K562 (cell line): ENCODE measurements at regions not wholly inside any gene's neighbourhood (a gene's known extent, or its start where the extent isn't known, plus 50 kb on each side); places are given as distances from the start of the nearest gene placed in this dataset.

Experiments
- ATAC-seq: fragments of 200-7000 bp; cut with Tn5 transposase; 3 replicates; pipeline ENCODE4 v1.9.1; 2020; ENCODE audit warnings: moderate library complexity
- BruUV-seq: library from RNA; stranded (reverse); fragments of 400-500 nt; replicated peaks from 2 replicates; lab custom pipeline; 2021; lab: Mats Ljungman, UMichigan
- CTCF ChIA-PET: fragments of 300-600 bp; formaldehyde crosslinking; extraction: SDS; loops from one replicate; lab custom pipeline; 2021; ENCODE audit warnings: low intra/inter-chr PET ratio; lab: Yijun Ruan, JAX
- POLR2A ChIA-PET: fragments of 300-600, 350-650 bp; sonication (Branson Sonifier 250); formaldehyde crosslinking; extraction: SDS; loops from one replicate; lab custom pipeline; 2021; ENCODE audit warnings: antibody characterized with exemption, inconsistent platforms; lab: Yijun Ruan, JAX
- DNase-seq, 4 experiments: peaks; one replicate each; pipeline versions ENCODE4 v3.0.0 to v3.0.0-alpha.2; 2011 to 2018; ENCODE audit warnings: low spot score in 3 of 4, mixed read lengths in 3 of 4; ENCODE audit errors: extremely low read depth in 1 of 4
- FAIRE-seq: peaks from 2 replicates; lab custom pipeline; 2011; peaks lifted over from hg19 to GRCh38; lab: Jason Lieb, UNC
- H2AFZ ChIP-seq: 2 replicates; pipeline ENCODE4 v1.6.0; 2011; ENCODE audit warnings: low read depth, low read length, control low read depth, inconsistent platforms
- H3K27ac ChIP-seq: fragments of 200-600 bp; 3 replicates; pipeline ENCODE4 v1.8.0; 2011; ENCODE audit warnings: low read depth, mild to moderate bottlenecking, control low read depth, inconsistent platforms, low read length, moderate library complexity, mixed read lengths; ENCODE audit errors: extremely low read depth
- H3K27me3 ChIP-seq, 2 experiments: fragments of 300-600 bp in 1 of 2; 2 replicates in 1 of 2; 3 replicates in 1 of 2; pipeline versions ENCODE4 v1.6.0 to v1.8.0; 2011; ENCODE audit warnings: inconsistent platforms in 2 of 2, low read length in 2 of 2, mild to moderate bottlenecking in 1 of 2, mixed read lengths in 1 of 2, moderate library complexity in 1 of 2; ENCODE audit not compliant: control insufficient read depth in 2 of 2, insufficient read depth in 2 of 2
- H3K36me3 ChIP-seq: fragments of 300-600 bp; 3 replicates; pipeline ENCODE4 v1.8.0; 2011; ENCODE audit warnings: mild to moderate bottlenecking, low read length, inconsistent platforms; ENCODE audit not compliant: control insufficient read depth, insufficient read depth
- H3K4me1 ChIP-seq, 2 experiments: fragments of 200-600 bp in 1 of 2; replicated peaks in 1 of 2; 2 replicates in 1 of 2; 3 replicates in 1 of 2; pipeline versions ENCODE4 v1.5.1 to v1.8.0; 2011; ENCODE audit warnings: inconsistent platforms in 2 of 2, low read length in 2 of 2, mild to moderate bottlenecking in 1 of 2, mixed read lengths in 1 of 2, moderate library complexity in 1 of 2; ENCODE audit not compliant: control insufficient read depth in 2 of 2, insufficient read depth in 2 of 2
- H3K4me2 ChIP-seq: 2 replicates; pipeline ENCODE4 v1.6.1; 2011; ENCODE audit warnings: low read length, control low read depth, inconsistent platforms, mixed read lengths; ENCODE audit not compliant: insufficient read depth
- H3K4me3 ChIP-seq: fragments of 200-600 bp; sonication (generic), shearing (Covaris generic); 2 replicates; pipeline ENCODE4 v1.5.1; 2016; ENCODE audit warnings: control low read depth, inconsistent platforms
- H3K79me2 ChIP-seq: fragments of 200-600 bp; 3 replicates; pipeline ENCODE4 v1.8.0; 2011; ENCODE audit warnings: low read length, inconsistent platforms; ENCODE audit not compliant: control insufficient read depth, insufficient read depth
- H3K9ac ChIP-seq, 2 experiments: 2 replicates each; pipeline versions ENCODE4 v1.6.0 to v1.6.1; 2011; ENCODE audit warnings: low read depth in 2 of 2, low read length in 2 of 2, control low read depth in 1 of 2, inconsistent platforms in 1 of 2, mild to moderate bottlenecking in 1 of 2, mixed read lengths in 1 of 2; ENCODE audit not compliant: insufficient read depth in 1 of 2
- H3K9me1 ChIP-seq: one replicate; pipeline ENCODE4 v1.6.0; 2011; ENCODE audit warnings: inconsistent platforms, mild to moderate bottlenecking, low read length, moderate library complexity; ENCODE audit not compliant: control insufficient read depth, insufficient read depth
- H3K9me3 ChIP-seq: replicated peaks from 2 replicates; pipeline ENCODE4 v1.5.1; 2011; ENCODE audit warnings: low read depth, low read length, inconsistent platforms; ENCODE audit not compliant: control insufficient read depth, insufficient read depth
- H4K20me1 ChIP-seq: replicated peaks from 2 replicates; pipeline ENCODE4 v1.6.1; 2011; ENCODE audit warnings: low read length, inconsistent platforms, mixed read lengths; ENCODE audit not compliant: control insufficient read depth, insufficient read depth
- CEBPG ChIP-seq, 3 experiments: fragments of 200-800 bp in 1 of 3; sonication (Bioruptor generic) in 1 of 3; sonication (generic) in 1 of 3; formaldehyde crosslinking in 1 of 3; IDR thresholded peaks in 2 of 3; conservative IDR thresholded peaks in 1 of 3; 2 replicates each; pipeline versions ENCODE4 v1.6.1 to v1.8.0; 2016 to 2022; ENCODE audit warnings: missing compliant biosample characterization in 2 of 3, missing genetic modification characterization in 2 of 3, mild to moderate bottlenecking in 1 of 3, missing genetic modification reagents in 1 of 3
- CTCFL ChIP-seq: IDR thresholded peaks from 2 replicates; pipeline ENCODE4 v1.6.1; 2011; ENCODE audit warnings: borderline replicate concordance, low read depth, mild to moderate bottlenecking, moderate library complexity, low read length; ENCODE audit not compliant: insufficient read depth, poor library complexity, severe bottlenecking
- ELK3 ChIP-seq: fragments of 450-650 bp; formaldehyde crosslinking; IDR thresholded peaks from 2 replicates; pipeline ENCODE4 v1.4.0; 2020; ENCODE audit warnings: mild to moderate bottlenecking
- ETS2 ChIP-seq: IDR thresholded peaks from 2 replicates; pipeline ENCODE4 v1.6.1; 2016; ENCODE audit warnings: borderline replicate concordance, missing genetic modification characterization, mild to moderate bottlenecking, moderate library complexity, missing compliant biosample characterization; ENCODE audit not compliant: poor library complexity, severe bottlenecking
- GTF2B ChIP-seq: IDR thresholded peaks from 2 replicates; pipeline ENCODE4 v1.6.1; 2011; ENCODE audit not compliant: insufficient read length; ENCODE audit errors: extremely low read depth
- NCOA2 ChIP-seq, 2 experiments: fragments of 450-650 bp; IDR thresholded peaks; 2 replicates each; pipeline ENCODE4 v1.6.1; 2018; ENCODE audit warnings: mild to moderate bottlenecking in 2 of 2, moderate library complexity in 1 of 2; ENCODE audit not compliant: partially characterized antibody in 2 of 2
- NFXL1 ChIP-seq: fragments of 450-650 bp; formaldehyde crosslinking; IDR thresholded peaks from 2 replicates; pipeline ENCODE4 v1.4.0; 2021; ENCODE audit warnings: mild to moderate bottlenecking
- OTX1 ChIP-seq: fragments of 450-650 bp; formaldehyde crosslinking; IDR thresholded peaks from 2 replicates; pipeline ENCODE4 v1.4.0; 2022; ENCODE audit warnings: mild to moderate bottlenecking
- PCBP1 ChIP-seq: fragments of 200-400 bp; formaldehyde crosslinking; IDR thresholded peaks from 2 replicates; pipeline ENCODE4 v1.6.1; 2018; ENCODE audit warnings: mild to moderate bottlenecking, low read depth, low read length; ENCODE audit not compliant: poor library complexity, severe bottlenecking
- PRMT5 ChIP-seq: sonication (generic); formaldehyde crosslinking; IDR thresholded peaks from 2 replicates; pipeline ENCODE4 v1.5.0; 2020; ENCODE audit warnings: missing genetic modification reagents
- SAFB2 ChIP-seq: fragments of 200-400 bp; formaldehyde crosslinking; IDR thresholded peaks from 2 replicates; pipeline ENCODE4 v1.6.1; 2018; ENCODE audit warnings: borderline replicate concordance, low read length, low read depth, moderate library complexity; ENCODE audit not compliant: severe bottlenecking
- SRSF7 ChIP-seq: fragments of 200-400 bp; formaldehyde crosslinking; optimal IDR thresholded peaks from 2 replicates; pipeline ENCODE3; 2017; ENCODE audit warnings: mild to moderate bottlenecking, low read depth, low read length
- TBP ChIP-seq: optimal IDR thresholded peaks from 2 replicates; pipeline ENCODE3; 2011; ENCODE audit warnings: low read depth, low read length, improper control_type of control experiment
- TCF7 ChIP-seq: sonication (generic); IDR thresholded peaks from 2 replicates; pipeline ENCODE4 v1.6.1; 2016; ENCODE audit warnings: antibody characterized with exemption, borderline replicate concordance
- ZNF263 ChIP-seq: sonication (generic); formaldehyde crosslinking; IDR thresholded peaks from 2 replicates; pipeline ENCODE4 v1.8.0; 2022; ENCODE audit warnings: mild to moderate bottlenecking, missing genetic modification reagents, borderline replicate concordance
- ZNF41 ChIP-seq: fragments of 250-450 bp; sonication (Bioruptor Pico); conservative IDR thresholded peaks from 2 replicates; pipeline ENCODE4 v1.4.0; 2020; ENCODE audit warnings: mild to moderate bottlenecking
- ZNF445 ChIP-seq: fragments of 250-450 bp; sonication (Bioruptor Pico); IDR thresholded peaks from 2 replicates; pipeline ENCODE4 v1.4.0; 2020; ENCODE audit warnings: low read depth, mild to moderate bottlenecking, moderate library complexity
- ZNF764 ChIP-seq: fragments of 250-450 bp; sonication (Bioruptor Pico); IDR thresholded peaks from 2 replicates; pipeline ENCODE4 v1.4.0; 2020; ENCODE audit warnings: low read depth, mild to moderate bottlenecking, moderate library complexity
- WGBS: fragments of 100-300 bp; shearing (Covaris generic); methylation state at CpG from one replicate; pipeline ENCODE4 v1.1.6; 2016; ENCODE audit warnings: low coverage, mixed read lengths; ENCODE audit not compliant: insufficient coverage; ENCODE audit errors: missing lambda C conversion rate; 5-methylcytosine and 5-hydroxymethylcytosine counted together
- in situ Hi-C: fragments of 300-500 bp; cut with MboI; formaldehyde crosslinking; loops from 4 replicates; pipeline ENCODE4 v1.15.0; 2018; ENCODE audit warnings: inconsistent platforms, mixed read lengths
- intact Hi-C: fragments of 100-400 bp; cut with micrococcal nuclease; formaldehyde crosslinking; loops from 2 replicates; pipeline ENCODE4 v1.14.2; 2022

- TF ChIP-seq PCBP1 (no peak), SRSF7 (no peak)
Measured at GRCh38 chr13:81686877-81687276, 1346.0 kb upstream of the SPRY2 start (continued).

GRCh38 chr13:81683521-81683920 is 1342.6 kb upstream of the SPRY2 start:
- CTCF ChIA-PET: no interaction called here
- Histone ChIP-seq H3K27ac (no peak overlapping the region), H3K27me3 (no peaks in the 10 kb centered on the region), H4K20me1 (no peaks in the 10 kb centered on the region), H2AFZ (no peak overlapping the region), H3K9ac (no peak overlapping the region), H3K36me3 (no peaks in the 10 kb centered on the region), H3K9me3 (no peaks in the 10 kb centered on the region), H3K9me1 (no peaks in the 10 kb centered on the region), H3K79me2 (no peaks in the 10 kb centered on the region), H3K4me3 (no peak overlapping the region), H3K4me1 (no peaks in the 10 kb centered on the region), H3K4me2 (no peak overlapping the region)
- in situ Hi-C loops (no loop called here), intact Hi-C loops (no loop called here)
- FAIRE-seq (no peak), ATAC-seq (no peak), DNase-seq (no peak)
- no peak for TF ChIP-seq ZNF41 (CRISPR knock-in tag)
- TF ChIP-seq TCF7: no peak
- TF ChIP-seq ETS2 (tag): no peak
- no peak for TF ChIP-seq ZNF764
- no peak for TF ChIP-seq NCOA2 (IDR thresholded peaks at IDR 0.05; ENCODE audit: partially characterized antibody in 2 of 2)
- TF ChIP-seq ZNF263 (CRISPR knock-in tag): no peak
- TF ChIP-seq ELK3 (CRISPR knock-in tag): no peak
- no peak for TF ChIP-seq TBP
- no peak for TF ChIP-seq ZNF445 (CRISPR knock-in tag)
- TF ChIP-seq OTX1 (CRISPR knock-in tag): no peak
- no peak for TF ChIP-seq CTCFL
- TF ChIP-seq NFXL1 (CRISPR knock-in tag): no peak
- no peak for TF ChIP-seq CEBPG (CRISPR knock-in tag; IDR thresholded peaks at IDR 0.05)
- no peak for TF ChIP-seq CEBPG (tag; conservative IDR thresholded peaks at IDR 0.05 in 1 of 2, IDR thresholded peaks at IDR 0.05 in 1 of 2)
- TF ChIP-seq SAFB2: no peak
- no peak for TF ChIP-seq PRMT5 (CRISPR knock-in tag)
- no peak for TF ChIP-seq GTF2B
- BruUV-seq: no TSS peak
- POLR2A ChIA-PET: no interaction called here
- WGBS: 0% methylated on average over 4 of the region's 4 CpGs
